Nephron progenitor cell (in vitro differentiated cells): ENCODE measurements at regions not wholly inside any gene's neighbourhood (a gene's known extent, or its start where the extent isn't known, plus 50 kb on each side); places are given as distances from the start of the nearest gene placed in this dataset.
"Not testable (repeated sequence)": the region's sequence is repeated elsewhere in the genome, so short reads cannot be mapped to it uniquely, and the experiment has no call there.

Source experiments
- DNase-seq: peaks from one replicate; pipeline ENCODE4 v3.0.0; 2021
- H3K27ac Mint-ChIP-seq: 2 replicates; pipeline ENCODE4 v1.8.0; 2021; ENCODE audit warnings: mild to moderate bottlenecking, moderate library complexity, mixed read lengths
- H3K27me3 Mint-ChIP-seq: 2 replicates; pipeline ENCODE4 v1.8.0; 2021; ENCODE audit warnings: mild to moderate bottlenecking, low read depth, mixed read lengths; ENCODE audit not compliant: poor library complexity
- H3K36me3 Mint-ChIP-seq: 2 replicates; pipeline ENCODE4 v1.8.0; 2021; ENCODE audit warnings: low read depth, mixed read lengths
- H3K4me1 Mint-ChIP-seq: 2 replicates; pipeline ENCODE4 v1.8.0; 2021; ENCODE audit warnings: mixed read lengths
- H3K4me3 Mint-ChIP-seq: 2 replicates; pipeline ENCODE4 v1.8.0; 2021; ENCODE audit warnings: mild to moderate bottlenecking, moderate library complexity, mixed read lengths
- H3K9me3 Mint-ChIP-seq: 2 replicates; pipeline ENCODE4 v1.8.0; 2021; ENCODE audit warnings: mild to moderate bottlenecking, moderate library complexity, mixed read lengths
- TF ChIP-seq, protein P1 (sequence below): fragments of 200-600 bp; sonication (generic); IDR thresholded peaks from 2 replicates; pipeline ENCODE4 v1.5.0; 2021; ENCODE audit warnings: antibody characterized with exemption

- H3K27ac Mint-ChIP-seq: no peak overlapping the region
- TF ChIP-seq, protein P1, sequence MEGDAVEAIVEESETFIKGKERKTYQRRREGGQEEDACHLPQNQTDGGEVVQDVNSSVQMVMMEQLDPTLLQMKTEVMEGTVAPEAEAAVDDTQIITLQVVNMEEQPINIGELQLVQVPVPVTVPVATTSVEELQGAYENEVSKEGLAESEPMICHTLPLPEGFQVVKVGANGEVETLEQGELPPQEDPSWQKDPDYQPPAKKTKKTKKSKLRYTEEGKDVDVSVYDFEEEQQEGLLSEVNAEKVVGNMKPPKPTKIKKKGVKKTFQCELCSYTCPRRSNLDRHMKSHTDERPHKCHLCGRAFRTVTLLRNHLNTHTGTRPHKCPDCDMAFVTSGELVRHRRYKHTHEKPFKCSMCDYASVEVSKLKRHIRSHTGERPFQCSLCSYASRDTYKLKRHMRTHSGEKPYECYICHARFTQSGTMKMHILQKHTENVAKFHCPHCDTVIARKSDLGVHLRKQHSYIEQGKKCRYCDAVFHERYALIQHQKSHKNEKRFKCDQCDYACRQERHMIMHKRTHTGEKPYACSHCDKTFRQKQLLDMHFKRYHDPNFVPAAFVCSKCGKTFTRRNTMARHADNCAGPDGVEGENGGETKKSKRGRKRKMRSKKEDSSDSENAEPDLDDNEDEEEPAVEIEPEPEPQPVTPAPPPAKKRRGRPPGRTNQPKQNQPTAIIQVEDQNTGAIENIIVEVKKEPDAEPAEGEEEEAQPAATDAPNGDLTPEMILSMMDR: no peak
- peaks cover 5% of the 10 kb centered on the region for H3K27me3 Mint-ChIP-seq
- peaks cover 12% of the 10 kb centered on the region for H3K4me1 Mint-ChIP-seq
- no peaks in the 10 kb centered on the region for H3K36me3 Mint-ChIP-seq
- no peak for DNase-seq
- H3K4me3 Mint-ChIP-seq: no peak overlapping the region
- H3K9me3 Mint-ChIP-seq: no peaks in the 10 kb centered on the region
These were observed 208.7 kb upstream of the WDFY3 start for GRCh38 chr4:85175190-85175589.

DNA sequence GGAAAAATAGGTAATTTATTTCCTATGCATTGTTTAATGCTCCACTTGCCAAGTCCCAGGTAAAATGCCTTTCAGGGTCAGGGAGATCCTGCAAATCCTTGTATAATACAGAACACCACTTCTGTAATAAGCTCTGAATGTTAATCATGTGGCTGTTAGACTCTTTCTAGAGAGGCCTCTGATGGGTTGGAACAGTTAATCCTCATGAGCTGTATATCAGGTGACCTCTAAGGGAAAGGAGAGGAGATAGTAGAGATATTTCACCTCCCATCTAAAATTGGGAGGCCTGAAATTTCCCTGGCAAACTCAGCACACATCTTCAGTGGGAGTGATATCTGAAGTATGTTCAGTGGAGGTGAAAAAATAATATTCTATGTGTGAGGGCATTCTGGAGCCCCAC lies 210.6 kb upstream of the WDFY3 start:
- H3K27ac Mint-ChIP-seq: no peak overlapping the region
- peaks cover 5% of the 10 kb centered on the region for H3K27me3 Mint-ChIP-seq
- no peak for DNase-seq
- no peaks in the 10 kb centered on the region for H3K36me3 Mint-ChIP-seq
- TF ChIP-seq, protein P1: no peak
- peaks cover 12% of the 10 kb centered on the region for H3K4me1 Mint-ChIP-seq
- no peak overlapping the region for H3K4me3 Mint-ChIP-seq
- no peaks in the 10 kb centered on the region for H3K9me3 Mint-ChIP-seq

GRCh38 chr4:85177679-85178078 lies 211.2 kb upstream of the WDFY3 start:
- Mint-ChIP-seq H3K9me3 (no peaks in the 10 kb centered on the region), H3K27ac (peak overlapping the region; percentile 37), H3K36me3 (no peaks in the 10 kb centered on the region), H3K4me1 (peaks cover 12% of the 10 kb centered on the region), H3K27me3 (peaks cover 5% of the 10 kb centered on the region), H3K4me3 (no peak overlapping the region)
- TF ChIP-seq, protein P1: no peak
- no peak for DNase-seq

DNA sequence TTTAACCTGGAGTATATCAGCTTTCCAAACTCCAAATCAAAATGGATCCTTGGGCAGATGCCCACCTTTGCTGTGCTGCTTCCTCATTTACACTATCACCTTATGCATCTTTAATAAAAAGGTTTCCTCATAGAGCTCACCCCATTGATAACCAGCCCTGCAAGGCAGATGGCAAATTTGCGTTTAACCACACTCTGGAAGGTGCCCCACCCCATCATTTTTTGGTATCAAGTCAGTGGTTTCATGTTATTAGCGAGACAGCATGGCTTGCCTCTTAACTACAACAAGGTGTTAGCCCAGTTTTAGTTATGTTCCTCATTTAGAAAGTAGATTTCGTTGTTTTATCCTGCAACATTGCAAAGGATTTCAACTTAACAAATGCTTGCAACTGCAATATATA lies 214.0 kb upstream of the WDFY3 start:
- Mint-ChIP-seq H3K9me3 (no peaks in the 10 kb centered on the region), H3K27me3 (peaks cover 2% of the 10 kb centered on the region), H3K36me3 (no peaks in the 10 kb centered on the region), H3K27ac (no peak overlapping the region), H3K4me3 (no peak overlapping the region), H3K4me1 (peaks cover 12% of the 10 kb centered on the region)
- no peak for DNase-seq
- TF ChIP-seq, protein P1: no peak

- no peak overlapping the region for H3K27ac Mint-ChIP-seq
- DNase-seq: no peak
- H3K4me3 Mint-ChIP-seq: no peak overlapping the region
- no peaks in the 10 kb centered on the region for H3K36me3 Mint-ChIP-seq
- no peaks in the 10 kb centered on the region for H3K4me1 Mint-ChIP-seq
- H3K27me3 Mint-ChIP-seq: peaks cover 9% of the 10 kb centered on the region
- H3K9me3 Mint-ChIP-seq: peaks cover 22% of the 10 kb centered on the region
- TF ChIP-seq, protein P1: no peak
These were observed 220.6 kb upstream of the WDFY3 start for GRCh38 chr4:85187106-85187505.

- H3K4me3 Mint-ChIP-seq, H3K27me3 Mint-ChIP-seq, H3K4me1 Mint-ChIP-seq, DNase-seq, H3K27ac Mint-ChIP-seq, H3K36me3 Mint-ChIP-seq: not testable (repeated sequence)
- H3K9me3 Mint-ChIP-seq: peaks cover 48% of the 10 kb centered on the region
These were observed 229.5 kb upstream of the WDFY3 start for GRCh38 chr4:85196015-85196414.
